HepG2 (cell line): ENCODE measurements at regions not wholly inside any gene's neighbourhood (a gene's known extent, or its start where the extent isn't known, plus 50 kb on each side); places are given as distances from the start of the nearest gene placed in this dataset.

Experiments used
- ATAC-seq: fragments of 200-7000 bp; cut with Tn5 transposase; 3 replicates; pipeline ENCODE4 v1.9.1; 2020; ENCODE audit warnings: mild to moderate bottlenecking, moderate library complexity
- BruUV-seq: library from RNA; stranded (reverse); fragments of 400-500 nt; replicated peaks from 2 replicates; lab custom pipeline; 2021; lab: Mats Ljungman, UMichigan
- CTCF ChIA-PET: fragments of 300-600 bp; formaldehyde crosslinking; extraction: SDS; loops from one replicate; lab custom pipeline; 2021; ENCODE audit warnings: low total read pairs, inconsistent platforms, low intra/inter-chr PET ratio; lab: Yijun Ruan, JAX
- POLR2A ChIA-PET: fragments of 350-600 bp; sonication (Branson Sonifier 250); formaldehyde crosslinking; loops from one replicate; lab custom pipeline; 2020; ENCODE audit warnings: antibody characterized with exemption, inconsistent platforms; lab: Yijun Ruan, JAX
- DNase-seq: peaks from one replicate; pipeline ENCODE4 v3.0.0-alpha.2; 2015; ENCODE audit warnings: low spot score
- FAIRE-seq: peaks from 3 replicates; lab custom pipeline; 2011; peaks lifted over from hg19 to GRCh38; lab: Jason Lieb, UNC
- H2AFZ ChIP-seq: one replicate; pipeline ENCODE4 v1.6.1; 2011; ENCODE audit warnings: low read length, inconsistent platforms
- H3K27ac ChIP-seq: fragments of 300-600 bp; 3 replicates; pipeline ENCODE4 v1.8.0; 2011; ENCODE audit warnings: mixed run types, mild to moderate bottlenecking, mixed read lengths, low read length, inconsistent platforms; ENCODE audit not compliant: insufficient read depth; ENCODE audit errors: extremely low read length
- H3K27me3 ChIP-seq, 2 experiments: fragments of 200-600 bp in 1 of 2; 2 replicates in 1 of 2; 3 replicates in 1 of 2; pipeline versions ENCODE4 v1.6.0 to v1.8.0; 2011; ENCODE audit warnings: low read length in 2 of 2, mild to moderate bottlenecking in 2 of 2, moderate library complexity in 2 of 2, inconsistent platforms in 1 of 2; ENCODE audit not compliant: insufficient read depth in 2 of 2, control insufficient read depth in 1 of 2
- H3K36me3 ChIP-seq, 2 experiments: fragments of 200-600 bp in 1 of 2; replicated peaks in 1 of 2; 2 replicates in 1 of 2; 3 replicates in 1 of 2; pipeline versions ENCODE4 v1.5.1 to v1.8.0; 2011; ENCODE audit warnings: low read length in 2 of 2, inconsistent platforms in 1 of 2; ENCODE audit not compliant: insufficient read depth in 2 of 2, control insufficient read depth in 1 of 2
- H3K4me1 ChIP-seq: 2 replicates; pipeline ENCODE4 v1.5.1; 2012; ENCODE audit warnings: low read length, inconsistent platforms; ENCODE audit not compliant: insufficient read depth
- H3K4me2 ChIP-seq: 2 replicates; pipeline ENCODE4 v1.6.0; 2011; ENCODE audit warnings: low read depth, low read length, inconsistent platforms
- H3K4me3 ChIP-seq, 3 experiments: fragments of 200-600 bp in 1 of 3; sonication (generic), shearing (Covaris generic) in 1 of 3; replicated peaks in 1 of 3; 2 replicates each; pipeline ENCODE4 v1.5.1; 2011 to 2016; ENCODE audit warnings: low read length in 3 of 3, inconsistent platforms in 2 of 3, low read depth in 2 of 3, mild to moderate bottlenecking in 2 of 3, control low read depth in 1 of 3, mixed read lengths in 1 of 3; ENCODE audit not compliant: insufficient read depth in 1 of 3
- H3K79me2 ChIP-seq: one replicate; pipeline ENCODE4 v1.6.1; 2011; ENCODE audit warnings: low read length, inconsistent platforms; ENCODE audit not compliant: insufficient read depth
- H3K9ac ChIP-seq: 2 replicates; pipeline ENCODE4 v1.6.0; 2011; ENCODE audit warnings: mild to moderate bottlenecking, low read depth, low read length, inconsistent platforms; ENCODE audit not compliant: insufficient read depth
- H3K9me3 ChIP-seq: 2 replicates; pipeline ENCODE4 v1.5.1; 2012; ENCODE audit warnings: mild to moderate bottlenecking, low read length
- H4K20me1 ChIP-seq: 2 replicates; pipeline ENCODE4 v1.6.0; 2011; ENCODE audit warnings: inconsistent platforms, mild to moderate bottlenecking, low read length, moderate library complexity; ENCODE audit not compliant: insufficient read depth
- DDIT3 ChIP-seq: sonication (generic); formaldehyde crosslinking; IDR thresholded peaks from 2 replicates; pipeline ENCODE4 v1.4.0; 2020; ENCODE audit warnings: mild to moderate bottlenecking, missing genetic modification reagents
- DR1 ChIP-seq: sonication (generic); formaldehyde crosslinking; IDR thresholded peaks from 2 replicates; pipeline ENCODE4 v1.8.0; 2021; ENCODE audit warnings: mild to moderate bottlenecking, missing genetic modification reagents, inconsistent platforms
- HOXA7 ChIP-seq: sonication (generic); formaldehyde crosslinking; IDR thresholded peaks from 2 replicates; pipeline ENCODE4 v1.8.1; 2022; ENCODE audit warnings: mild to moderate bottlenecking, missing genetic modification reagents, moderate library complexity
- KAT8 ChIP-seq: IDR thresholded peaks from 2 replicates; pipeline ENCODE4 v1.6.1; 2016; ENCODE audit warnings: missing genetic modification reagents, missing compliant biosample characterization
- KMT2A ChIP-seq: sonication (generic); formaldehyde crosslinking; IDR thresholded peaks from 2 replicates; pipeline ENCODE4 v1.4.0; 2020; ENCODE audit warnings: missing genetic modification reagents
- NR3C1 ChIP-seq: sonication (generic); formaldehyde crosslinking; IDR thresholded peaks from 2 replicates; pipeline ENCODE4 v1.4.0; 2020; ENCODE audit warnings: missing genetic modification reagents
- PHF21A ChIP-seq: sonication (generic); formaldehyde crosslinking; IDR thresholded peaks from 2 replicates; pipeline ENCODE4 v1.5.0; 2020; ENCODE audit warnings: mild to moderate bottlenecking, missing genetic modification reagents
- ZBTB7A ChIP-seq: sonication (generic); formaldehyde crosslinking; IDR thresholded peaks from 2 replicates; pipeline ENCODE4 v1.8.0; 2022; ENCODE audit warnings: mild to moderate bottlenecking, missing genetic modification reagents
- ZFP91 ChIP-seq: sonication (generic); formaldehyde crosslinking; IDR thresholded peaks from 2 replicates; pipeline ENCODE4 v1.9.0; 2022; ENCODE audit warnings: missing genetic modification reagents, mild to moderate bottlenecking, borderline replicate concordance
- ZNF318 ChIP-seq: sonication (generic); formaldehyde crosslinking; IDR thresholded peaks from 2 replicates; pipeline ENCODE4 v1.4.0; 2020; ENCODE audit warnings: mild to moderate bottlenecking, missing genetic modification reagents
- WGBS: methylation state at CpG from one replicate; pipeline ENCODE4 v1.1.6; 2017; ENCODE audit warnings: low lambda C conversion rate; 5-methylcytosine and 5-hydroxymethylcytosine counted together
- in situ Hi-C: cut with HindIII; loops from 2 replicates; pipeline ENCODE4 v1.10.0; 2017; ENCODE audit warnings: low pct_unique_long_range_greater_than_20kb; ENCODE audit not compliant: extremely low pct_ligation_motif_present
- intact Hi-C: fragments of 100-400 bp; cut with micrococcal nuclease; formaldehyde crosslinking; loops from one replicate; pipeline ENCODE4 v1.10.0; 2022; ENCODE audit not compliant: unreplicated experiment

GRCh38 chr16:56094231-56094630 is 97.1 kb upstream of the GNAO1 start:
- no TSS peak for BruUV-seq
- H3K79me2 ChIP-seq, result no peaks in the 10 kb centered on the region
- H2AFZ ChIP-seq, result no peak overlapping the region

GRCh38 chr16:56093055-56093454 is 98.2 kb upstream of the GNAO1 start:
- Histone ChIP-seq H3K9ac (no peak overlapping the region), H4K20me1 (no peaks in the 10 kb centered on the region), H3K79me2 (no peaks in the 10 kb centered on the region), H3K4me1 (no peaks in the 10 kb centered on the region), H3K4me2 (no peak overlapping the region), H3K4me3 (no peak overlapping the region), H3K27ac (no peak overlapping the region), H3K27me3 (no peaks in the 10 kb centered on the region), H3K36me3 (no peaks in the 10 kb centered on the region), H2AFZ (no peak overlapping the region), H3K9me3 (no peaks in the 10 kb centered on the region)
- ChIA-PET CTCF (no interaction called here), POLR2A (no interaction called here)
- no peak for DNase-seq
- in situ Hi-C loops, result no loop called here
- no peak for FAIRE-seq
- no TSS peak for BruUV-seq
- intact Hi-C loops, result no loop called here
- WGBS, result 23% methylated on average over 2 of the region's 2 CpGs
- no peak for ATAC-seq
- TF ChIP-seq ZNF318 (no peak), HOXA7 (CRISPR knock-in tag) (no peak), DR1 (no peak), PHF21A (CRISPR knock-in tag) (no peak), KMT2A (CRISPR knock-in tag) (no peak), ZBTB7A (no peak), ZFP91 (no peak), DDIT3 (no peak), KAT8 (no peak)

More at GRCh38 chr16:56094231-56094630, 97.1 kb upstream of the GNAO1 start:
- Histone ChIP-seq H4K20me1 (no peaks in the 10 kb centered on the region), H3K4me3 (no peak overlapping the region), H3K4me2 (no peak overlapping the region), H3K27me3 (no peaks in the 10 kb centered on the region), H3K36me3 (no peaks in the 10 kb centered on the region), H3K4me1 (no peaks in the 10 kb centered on the region), H3K27ac (no peak overlapping the region), H3K9ac (no peak overlapping the region), H3K9me3 (no peaks in the 10 kb centered on the region)
- no peak for DNase-seq
- no peak for FAIRE-seq
- in situ Hi-C loops (no loop called here), intact Hi-C loops (no loop called here)
- no peak for TF ChIP-seq NR3C1
- no peak for ATAC-seq
- POLR2A ChIA-PET, result no interaction called here
- 0% methylated on average over 1 of the region's 1 CpG for WGBS
- CTCF ChIA-PET, result no interaction called here
